Muscle layer of duodenum (tissue), 2 donors: ENCODE measurements at regions not wholly inside any gene's neighbourhood (a gene's known extent, or its start where the extent isn't known, plus 50 kb on each side); places are given as distances from the start of the nearest gene placed in this dataset.

Source experiments
- H3K27ac ChIP-seq: one replicate; pipeline ENCODE4 v1.7.0; 2013; ENCODE audit warnings: mild to moderate bottlenecking, low read length
- H3K27me3 ChIP-seq: one replicate; pipeline ENCODE4 v1.7.0; 2013; ENCODE audit warnings: low read depth, mild to moderate bottlenecking, control low read depth, low read length
- H3K36me3 ChIP-seq, 2 donors: one replicate each; pipeline ENCODE4 v1.7.0; 2013; ENCODE audit warnings: low read length in 2 of 2, control low read depth in 1 of 2, mild to moderate bottlenecking in 1 of 2; ENCODE audit not compliant: insufficient read depth in 2 of 2, control insufficient read depth in 1 of 2
- H3K4me1 ChIP-seq, 2 donors: one replicate each; pipeline ENCODE4 v1.7.0; 2013; ENCODE audit warnings: low read length in 2 of 2, mild to moderate bottlenecking in 2 of 2, control low read depth in 1 of 2, moderate library complexity in 1 of 2; ENCODE audit not compliant: insufficient read depth in 2 of 2, control insufficient read depth in 1 of 2
- H3K4me3 ChIP-seq, 2 donors: one replicate each; pipeline ENCODE4 v1.7.0; 2013; ENCODE audit warnings: low read length in 2 of 2, low read depth in 1 of 2, mild to moderate bottlenecking in 1 of 2
- H3K9me3 ChIP-seq, 2 donors: one replicate each; pipeline ENCODE4 v1.7.0; 2013; ENCODE audit warnings: low read length in 2 of 2, control low read depth in 1 of 2, mild to moderate bottlenecking in 1 of 2; ENCODE audit not compliant: control insufficient read depth in 1 of 2
- donor health status: healthy.

- Histone ChIP-seq H3K27me3 (no peaks in the 10 kb centered on the region), H3K27ac (no peak overlapping the region), H3K4me3 (no peak overlapping the region), H3K9me3 (no peaks in the 10 kb centered on the region), H3K36me3 (no peaks in the 10 kb centered on the region), H3K4me1 (peaks cover 0 to 10% of the 10 kb centered on the region in 2 donors)
These were observed 765.9 kb upstream of the SLITRK1 start for GRCh38 chr13:84648069-84648640.

DNA sequence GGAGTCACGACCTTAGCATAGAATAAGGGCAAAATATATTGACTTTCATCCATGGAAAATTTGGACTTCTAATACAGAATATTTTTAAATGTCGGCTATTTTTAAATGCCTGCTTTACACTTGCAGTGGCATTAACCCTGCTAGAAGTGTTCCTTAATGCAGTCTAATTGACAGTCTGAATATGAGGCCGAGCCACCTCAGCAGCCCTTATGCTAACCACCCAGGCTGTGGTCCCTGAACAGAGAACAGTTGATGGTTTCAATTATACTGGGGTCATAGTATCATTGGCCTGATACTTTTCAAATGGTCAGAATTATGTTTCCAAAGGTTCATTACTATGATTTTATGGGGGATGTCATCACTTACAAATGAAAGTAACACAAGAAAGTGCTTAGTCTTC, 764.7 kb upstream of the SLITRK1 start:
- Histone ChIP-seq H3K36me3 (no peaks in the 10 kb centered on the region), H3K4me1 (peaks cover 0 to 10% of the 10 kb centered on the region in 2 donors), H3K9me3 (no peaks in the 10 kb centered on the region), H3K27ac (no peak overlapping the region), H3K4me3 (no peak overlapping the region), H3K27me3 (no peaks in the 10 kb centered on the region)

- no peaks in the 10 kb centered on the region for H3K36me3 ChIP-seq
- no peak overlapping the region for H3K27ac ChIP-seq
- H3K4me1 ChIP-seq = peaks cover 0 to 10% of the 10 kb centered on the region in 2 donors
- H3K27me3 ChIP-seq = no peaks in the 10 kb centered on the region
- H3K9me3 ChIP-seq = peaks cover 0 to 4% of the 10 kb centered on the region in 2 donors
- H3K4me3 ChIP-seq = no peak overlapping the region
These were observed 763.1 kb upstream of the SLITRK1 start for GRCh38 chr13:84645196-84646012.

DNA sequence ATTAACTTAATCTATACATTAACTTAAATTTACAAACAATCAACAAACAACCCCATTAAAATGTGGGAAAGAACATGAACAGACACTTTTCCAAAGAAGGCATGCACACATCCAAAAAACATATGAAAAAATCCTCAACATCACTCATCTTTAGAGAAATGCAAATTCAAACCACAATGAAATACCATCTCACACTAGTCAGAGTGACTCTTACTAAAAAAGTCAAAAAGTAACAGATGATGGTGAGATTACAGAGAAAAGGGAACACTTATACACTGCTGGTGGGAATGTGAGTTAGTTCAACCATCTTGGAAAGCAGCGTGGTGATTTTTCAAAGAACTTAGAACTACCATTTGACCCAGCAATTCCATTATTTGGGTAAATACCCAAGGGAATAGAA, 759.2 kb upstream of the SLITRK1 start:
- H3K9me3 ChIP-seq = peaks cover 0 to 9% of the 10 kb centered on the region in 2 donors
- H3K4me1 ChIP-seq = peaks cover 0 to 7% of the 10 kb centered on the region in 2 donors
- no peak overlapping the region for H3K27ac ChIP-seq
- H3K36me3 ChIP-seq = no peaks in the 10 kb centered on the region
- no peaks in the 10 kb centered on the region for H3K27me3 ChIP-seq
- H3K4me3 ChIP-seq = no peak overlapping the region

DNA sequence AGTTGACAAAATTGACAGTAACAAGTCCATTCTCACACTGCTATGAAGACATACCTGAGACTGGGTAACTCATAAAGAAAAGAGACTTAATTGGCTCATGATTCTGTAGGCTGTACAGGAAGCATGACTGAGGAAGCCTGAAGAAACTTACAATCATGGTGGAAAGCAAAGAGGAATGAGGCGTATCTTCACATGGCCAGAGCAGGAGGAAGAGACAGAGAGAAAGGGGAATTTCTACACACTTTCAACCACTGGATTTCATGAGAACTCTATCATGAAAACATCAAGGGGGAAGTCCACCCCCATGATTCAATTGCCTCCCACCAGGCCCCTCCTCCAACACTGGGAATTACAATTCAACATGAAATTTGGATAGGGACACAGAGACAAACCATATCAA, 758.4 kb upstream of the SLITRK1 start:
- Histone ChIP-seq H3K36me3 (no peaks in the 10 kb centered on the region), H3K27me3 (no peaks in the 10 kb centered on the region), H3K27ac (no peak overlapping the region), H3K4me3 (peak overlapping the region in 1 of 2 donors; percentile 14), H3K4me1 (peaks cover 0 to 7% of the 10 kb centered on the region in 2 donors), H3K9me3 (peaks cover 0 to 9% of the 10 kb centered on the region in 2 donors)

DNA sequence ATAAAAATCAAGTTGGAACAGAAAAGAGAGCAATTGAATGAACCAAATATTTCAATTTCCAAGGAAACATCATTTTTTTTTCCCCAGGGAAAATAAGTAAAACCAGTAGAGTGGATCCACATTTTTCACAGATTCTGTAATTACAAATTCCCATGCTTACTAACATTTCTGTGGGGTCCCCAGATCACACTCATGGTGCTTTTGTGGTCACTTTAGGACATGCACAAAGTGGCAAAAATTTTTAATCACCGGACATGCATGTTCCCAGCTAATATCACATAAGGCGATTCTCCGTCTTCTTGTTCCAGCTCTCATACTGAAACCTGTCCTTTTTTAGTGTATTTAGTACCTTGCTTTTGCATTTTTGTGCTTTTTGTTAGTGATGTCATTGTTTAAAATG, 748.2 kb upstream of the SLITRK1 start:
- no peaks in the 10 kb centered on the region for H3K4me1 ChIP-seq
- H3K9me3 ChIP-seq = no peaks in the 10 kb centered on the region
- no peaks in the 10 kb centered on the region for H3K36me3 ChIP-seq
- H3K4me3 ChIP-seq = no peak overlapping the region
- H3K27me3 ChIP-seq = no peaks in the 10 kb centered on the region
- no peak overlapping the region for H3K27ac ChIP-seq

GRCh38 chr13:84616864-84617263, 734.6 kb upstream of the SLITRK1 start:
- Histone ChIP-seq H3K4me1 (no peaks in the 10 kb centered on the region), H3K27ac (no peak overlapping the region), H3K9me3 (no peaks in the 10 kb centered on the region), H3K36me3 (no peaks in the 10 kb centered on the region), H3K4me3 (no peak overlapping the region), H3K27me3 (no peaks in the 10 kb centered on the region)

DNA sequence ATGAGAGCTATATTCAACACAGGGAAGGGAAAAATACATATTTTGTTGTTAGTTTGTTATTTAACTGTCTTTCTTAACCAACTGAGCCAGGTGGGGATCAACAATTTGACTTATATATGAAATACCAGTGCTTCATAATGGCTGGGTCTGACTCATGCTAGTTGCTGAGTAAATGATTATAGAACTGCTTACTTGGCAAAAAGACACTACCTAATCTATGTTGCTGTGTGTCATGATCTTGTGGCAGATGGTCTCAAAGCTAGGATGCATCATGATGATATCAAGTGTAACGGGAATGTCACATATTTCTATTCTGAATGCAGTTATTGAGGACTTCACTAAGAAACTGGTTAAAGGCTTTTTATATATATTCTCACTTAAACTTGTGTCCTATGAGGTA, 727.4 kb upstream of the SLITRK1 start:
- no peak overlapping the region for H3K4me3 ChIP-seq

DNA sequence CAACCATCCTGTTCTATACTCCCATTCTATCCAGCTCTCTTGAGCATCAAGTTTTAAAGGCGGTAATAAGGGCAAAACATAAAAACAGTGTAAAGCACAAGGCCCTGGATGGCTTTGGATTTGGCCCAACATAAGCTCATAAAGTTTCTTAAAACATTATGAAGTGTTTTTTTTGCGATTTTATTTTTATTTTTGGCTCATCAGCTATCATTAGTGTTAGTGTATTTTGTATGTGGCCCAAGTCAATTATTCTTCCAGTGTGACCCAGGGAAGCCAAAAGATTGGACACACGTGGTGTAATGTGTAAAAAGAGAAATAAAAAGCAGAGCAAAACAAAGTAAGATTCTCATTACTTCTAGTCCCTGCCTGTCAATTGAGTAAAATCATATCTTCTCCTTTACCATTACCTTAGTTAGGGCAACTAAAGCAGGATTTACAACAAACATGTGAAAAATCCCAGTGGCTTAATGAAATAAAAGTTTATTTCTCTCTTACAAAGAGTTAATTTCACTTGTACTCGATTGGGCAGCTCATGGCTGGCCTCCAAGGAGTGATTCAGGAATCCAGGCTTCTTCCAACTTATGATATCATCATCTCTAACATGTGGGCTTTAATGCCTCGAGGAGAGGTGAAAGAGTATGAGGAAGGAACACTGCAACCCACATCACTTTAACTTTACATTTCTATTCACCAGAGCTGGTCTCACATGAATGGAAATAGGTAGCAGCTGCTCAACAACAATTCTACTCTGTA, 725.2 kb upstream of the SLITRK1 start:
- H3K4me3 ChIP-seq = no peak overlapping the region
- no peaks in the 10 kb centered on the region for H3K27me3 ChIP-seq
- H3K36me3 ChIP-seq = no peaks in the 10 kb centered on the region
- no peaks in the 10 kb centered on the region for H3K9me3 ChIP-seq
- H3K27ac ChIP-seq = no peak overlapping the region
- peaks cover 0 to 8% of the 10 kb centered on the region in 2 donors for H3K4me1 ChIP-seq

More for the DNA sequence above, 727.4 kb upstream of the SLITRK1 start:
- Histone ChIP-seq H3K27me3 (no peaks in the 10 kb centered on the region), H3K27ac (no peak overlapping the region), H3K9me3 (no peaks in the 10 kb centered on the region), H3K4me1 (peaks cover 0 to 8% of the 10 kb centered on the region in 2 donors), H3K36me3 (no peaks in the 10 kb centered on the region)

- H3K4me1 ChIP-seq = peaks cover 0 to 8% of the 10 kb centered on the region in 2 donors
- H3K36me3 ChIP-seq = no peaks in the 10 kb centered on the region
- H3K27ac ChIP-seq = no peak overlapping the region
- H3K27me3 ChIP-seq = no peaks in the 10 kb centered on the region
- H3K9me3 ChIP-seq = no peaks in the 10 kb centered on the region
- H3K4me3 ChIP-seq = no peak overlapping the region
These were observed 724.3 kb upstream of the SLITRK1 start for GRCh38 chr13:84606616-84607015.

- no peaks in the 10 kb centered on the region for H3K36me3 ChIP-seq
- no peak overlapping the region for H3K27ac ChIP-seq
- H3K27me3 ChIP-seq = no peaks in the 10 kb centered on the region
- no peak overlapping the region for H3K4me3 ChIP-seq
- H3K4me1 ChIP-seq = peaks cover 0 to 8% of the 10 kb centered on the region in 2 donors
- no peaks in the 10 kb centered on the region for H3K9me3 ChIP-seq
These were observed 723.7 kb upstream of the SLITRK1 start for GRCh38 chr13:84605927-84606326.
